ENCODE measurements at regions not wholly inside any gene's neighbourhood (a gene's known extent, or its start where the extent isn't known, plus 50 kb on each side); places are given as distances from the start of the nearest gene placed in this dataset.

- Histone ChIP-seq H3K9me3 (ENCODE audit: severe bottlenecking) (peaks cover 4% of the 10 kb centered on the region), H3K27ac (ENCODE audit: poor library complexity, severe bottlenecking) (no peak overlapping the region), H3K27me3 (ENCODE audit: insufficient read depth, poor library complexity, severe bottlenecking) (no peaks in the 10 kb centered on the region), H3K36me3 (ENCODE audit: low read depth) (no peaks in the 10 kb centered on the region), H3K4me1 (ENCODE audit: insufficient read depth, poor library complexity, severe bottlenecking) (no peaks in the 10 kb centered on the region), H3K4me3 (ENCODE audit: severe bottlenecking) (no peak overlapping the region)
- TF ChIP-seq CTCF (IDR thresholded peaks at IDR 0.05; ENCODE audit: poor library complexity, severe bottlenecking), result no peak
- ATAC-seq (ENCODE audit: low read depth) (no peak), DNase-seq (ENCODE audit: low spot score) (no peak)
Measured at GRCh38 chr9:129523943-129524581, 96.8 kb downstream of the C9orf50 start.

GRCh38 chr9:129522351-129522750, 98.5 kb downstream of the C9orf50 start:
- H3K27me3 ChIP-seq (ENCODE audit: insufficient read depth, poor library complexity, severe bottlenecking), result no peaks in the 10 kb centered on the region
- H3K9me3 ChIP-seq (ENCODE audit: severe bottlenecking), result no peaks in the 10 kb centered on the region
- no peak for TF ChIP-seq CTCF (IDR thresholded peaks at IDR 0.05; ENCODE audit: poor library complexity, severe bottlenecking)
- ATAC-seq (ENCODE audit: low read depth) (no peak), DNase-seq (ENCODE audit: low spot score) (no peak)
- no peak overlapping the region for H3K27ac ChIP-seq (ENCODE audit: poor library complexity, severe bottlenecking)
- H3K36me3 ChIP-seq (ENCODE audit: low read depth), result no peaks in the 10 kb centered on the region
- no peak overlapping the region for H3K4me3 ChIP-seq (ENCODE audit: severe bottlenecking)
- H3K4me1 ChIP-seq (ENCODE audit: insufficient read depth, poor library complexity, severe bottlenecking), result no peaks in the 10 kb centered on the region

- no peaks in the 10 kb centered on the region for H3K27me3 ChIP-seq (ENCODE audit: insufficient read depth, poor library complexity, severe bottlenecking)
- ATAC-seq (ENCODE audit: low read depth) (no peak), DNase-seq (ENCODE audit: low spot score) (no peak)
- H3K4me1 ChIP-seq (ENCODE audit: insufficient read depth, poor library complexity, severe bottlenecking), result no peaks in the 10 kb centered on the region
- H3K27ac ChIP-seq (ENCODE audit: poor library complexity, severe bottlenecking), result no peak overlapping the region
- TF ChIP-seq CTCF (IDR thresholded peaks at IDR 0.05; ENCODE audit: poor library complexity, severe bottlenecking), result no peak
- no peaks in the 10 kb centered on the region for H3K9me3 ChIP-seq (ENCODE audit: severe bottlenecking)
- no peaks in the 10 kb centered on the region for H3K36me3 ChIP-seq (ENCODE audit: low read depth)
- H3K4me3 ChIP-seq (ENCODE audit: severe bottlenecking), result no peak overlapping the region
Measured at GRCh38 chr9:129520082-129520481, 100.8 kb downstream of the C9orf50 start.

- no peak for ATAC-seq (ENCODE audit: low read depth)
- H3K9me3 ChIP-seq (ENCODE audit: severe bottlenecking), result peaks cover 8% of the 10 kb centered on the region
- no peak overlapping the region for H3K4me3 ChIP-seq (ENCODE audit: severe bottlenecking)
- H3K27me3 ChIP-seq (ENCODE audit: insufficient read depth, poor library complexity, severe bottlenecking), result no peaks in the 10 kb centered on the region
- no peaks in the 10 kb centered on the region for H3K36me3 ChIP-seq (ENCODE audit: low read depth)
- H3K27ac ChIP-seq (ENCODE audit: poor library complexity, severe bottlenecking), result no peak overlapping the region
- no peak for TF ChIP-seq CTCF (IDR thresholded peaks at IDR 0.05; ENCODE audit: poor library complexity, severe bottlenecking)
- H3K4me1 ChIP-seq (ENCODE audit: insufficient read depth, poor library complexity, severe bottlenecking), result no peaks in the 10 kb centered on the region
- no peak for DNase-seq (ENCODE audit: low spot score)
Measured at GRCh38 chr9:129518074-129518473, 102.8 kb downstream of the C9orf50 start.

- no peak for TF ChIP-seq CTCF (IDR thresholded peaks at IDR 0.05; ENCODE audit: poor library complexity, severe bottlenecking)
- DNase-seq (ENCODE audit: low spot score) (no peak), ATAC-seq (ENCODE audit: low read depth) (no peak)
- Histone ChIP-seq H3K36me3 (ENCODE audit: low read depth) (no peaks in the 10 kb centered on the region), H3K9me3 (ENCODE audit: severe bottlenecking) (peaks cover 12% of the 10 kb centered on the region), H3K27me3 (ENCODE audit: insufficient read depth, poor library complexity, severe bottlenecking) (no peaks in the 10 kb centered on the region), H3K27ac (ENCODE audit: poor library complexity, severe bottlenecking) (no peak overlapping the region), H3K4me3 (ENCODE audit: severe bottlenecking) (no peak overlapping the region), H3K4me1 (ENCODE audit: insufficient read depth, poor library complexity, severe bottlenecking) (no peaks in the 10 kb centered on the region)
Measured at GRCh38 chr9:129517006-129517405, 103.9 kb downstream of the C9orf50 start.

All from RWPE2 (cell line).